B cell (primary cell): ENCODE measurements at regions not wholly inside any gene's neighbourhood (a gene's known extent, or its start where the extent isn't known, plus 50 kb on each side); places are given as distances from the start of the nearest gene placed in this dataset.

Experiments
- CTCF ChIP-seq: fragments of 200-600 bp; IDR thresholded peaks from one replicate; pipeline ENCODE4 v1.8.0; 2022; ENCODE audit warnings: antibody characterized with exemption, mild to moderate bottlenecking
- EZH2 ChIP-seq: IDR thresholded peaks from 2 replicates; pipeline ENCODE4 v1.6.1; 2012; ENCODE audit warnings: borderline replicate concordance, low read depth, mild to moderate bottlenecking, moderate library complexity, low read length; ENCODE audit not compliant: insufficient read depth, poor library complexity, severe bottlenecking

- TF ChIP-seq CTCF = no peak
- no peak for TF ChIP-seq EZH2
Observed at GRCh38 chr5:31078956-31079355, 114.5 kb upstream of the CDH6 start.
